GM12875 (cell line): ENCODE measurements at regions not wholly inside any gene's neighbourhood (a gene's known extent, or its start where the extent isn't known, plus 50 kb on each side); places are given as distances from the start of the nearest gene placed in this dataset.

Source experiments
- H3K4me3 ChIP-seq: one replicate; pipeline ENCODE4 v1.5.1; 2011; ENCODE audit warnings: low read depth, low read length, control low read depth
- TF ChIP-seq, protein P1 (sequence below): IDR thresholded peaks from 2 replicates; pipeline ENCODE4 v1.5.1; 2011; ENCODE audit warnings: low read depth, mild to moderate bottlenecking, control low read depth, inconsistent platforms, low read length, moderate library complexity, borderline replicate concordance; ENCODE audit not compliant: insufficient read depth

GRCh38 chr5:116834796-116835515, 260.3 kb upstream of the SEMA6A start:
- TF ChIP-seq, protein P1, sequence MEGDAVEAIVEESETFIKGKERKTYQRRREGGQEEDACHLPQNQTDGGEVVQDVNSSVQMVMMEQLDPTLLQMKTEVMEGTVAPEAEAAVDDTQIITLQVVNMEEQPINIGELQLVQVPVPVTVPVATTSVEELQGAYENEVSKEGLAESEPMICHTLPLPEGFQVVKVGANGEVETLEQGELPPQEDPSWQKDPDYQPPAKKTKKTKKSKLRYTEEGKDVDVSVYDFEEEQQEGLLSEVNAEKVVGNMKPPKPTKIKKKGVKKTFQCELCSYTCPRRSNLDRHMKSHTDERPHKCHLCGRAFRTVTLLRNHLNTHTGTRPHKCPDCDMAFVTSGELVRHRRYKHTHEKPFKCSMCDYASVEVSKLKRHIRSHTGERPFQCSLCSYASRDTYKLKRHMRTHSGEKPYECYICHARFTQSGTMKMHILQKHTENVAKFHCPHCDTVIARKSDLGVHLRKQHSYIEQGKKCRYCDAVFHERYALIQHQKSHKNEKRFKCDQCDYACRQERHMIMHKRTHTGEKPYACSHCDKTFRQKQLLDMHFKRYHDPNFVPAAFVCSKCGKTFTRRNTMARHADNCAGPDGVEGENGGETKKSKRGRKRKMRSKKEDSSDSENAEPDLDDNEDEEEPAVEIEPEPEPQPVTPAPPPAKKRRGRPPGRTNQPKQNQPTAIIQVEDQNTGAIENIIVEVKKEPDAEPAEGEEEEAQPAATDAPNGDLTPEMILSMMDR, result no peak
- H3K4me3 ChIP-seq, result no peak overlapping the region

DNA sequence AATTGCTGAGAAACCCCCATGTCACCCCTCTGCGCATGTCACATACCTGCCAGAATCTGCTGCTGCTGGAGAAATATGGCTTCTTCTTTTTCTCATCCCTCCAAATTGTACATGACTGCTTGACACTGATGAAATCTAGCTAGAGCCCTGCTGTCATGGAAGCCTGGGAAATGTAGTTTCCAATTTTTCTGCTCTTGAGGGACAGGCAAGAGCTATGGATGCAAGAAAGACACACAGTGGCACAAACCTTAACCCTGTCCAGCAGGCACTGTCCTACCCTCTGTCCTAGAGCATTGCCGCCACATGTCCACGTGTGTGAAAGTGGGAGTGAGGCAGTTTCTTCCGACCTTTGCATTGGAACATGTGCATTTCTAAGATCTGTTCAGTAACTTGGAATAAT, 255.5 kb upstream of the SEMA6A start:
- TF ChIP-seq, protein P1, result no peak
- H3K4me3 ChIP-seq, result no peak overlapping the region

GRCh38 chr5:116827078-116827477, 252.5 kb upstream of the SEMA6A start:
- no peak overlapping the region for H3K4me3 ChIP-seq
- TF ChIP-seq, protein P1, result no peak

DNA sequence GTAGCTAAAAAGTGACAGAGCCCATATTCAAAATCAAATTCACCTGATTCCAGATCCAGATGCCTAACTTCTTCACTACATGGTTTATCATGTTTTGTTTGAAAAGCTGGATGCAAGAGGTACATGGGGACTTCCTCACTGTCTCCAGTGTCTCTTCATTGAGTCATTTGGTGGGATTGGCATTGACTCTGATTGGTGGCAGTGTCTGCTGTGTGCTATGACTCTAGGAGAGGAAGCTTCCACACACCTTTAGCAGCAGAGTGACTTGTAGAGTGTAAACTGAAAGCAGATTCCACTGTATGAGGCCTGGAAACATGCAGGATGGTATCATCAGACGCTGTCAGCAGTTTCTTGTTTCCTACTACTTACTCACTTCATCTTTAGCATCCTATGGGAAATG, 250.9 kb upstream of the SEMA6A start:
- TF ChIP-seq, protein P1, result no peak

GRCh38 chr5:116824751-116825438, 250.3 kb upstream of the SEMA6A start:
- TF ChIP-seq, protein P1, result no peak
- no peak overlapping the region for H3K4me3 ChIP-seq

More for the DNA sequence above, 250.9 kb upstream of the SEMA6A start:
- no peak overlapping the region for H3K4me3 ChIP-seq

DNA sequence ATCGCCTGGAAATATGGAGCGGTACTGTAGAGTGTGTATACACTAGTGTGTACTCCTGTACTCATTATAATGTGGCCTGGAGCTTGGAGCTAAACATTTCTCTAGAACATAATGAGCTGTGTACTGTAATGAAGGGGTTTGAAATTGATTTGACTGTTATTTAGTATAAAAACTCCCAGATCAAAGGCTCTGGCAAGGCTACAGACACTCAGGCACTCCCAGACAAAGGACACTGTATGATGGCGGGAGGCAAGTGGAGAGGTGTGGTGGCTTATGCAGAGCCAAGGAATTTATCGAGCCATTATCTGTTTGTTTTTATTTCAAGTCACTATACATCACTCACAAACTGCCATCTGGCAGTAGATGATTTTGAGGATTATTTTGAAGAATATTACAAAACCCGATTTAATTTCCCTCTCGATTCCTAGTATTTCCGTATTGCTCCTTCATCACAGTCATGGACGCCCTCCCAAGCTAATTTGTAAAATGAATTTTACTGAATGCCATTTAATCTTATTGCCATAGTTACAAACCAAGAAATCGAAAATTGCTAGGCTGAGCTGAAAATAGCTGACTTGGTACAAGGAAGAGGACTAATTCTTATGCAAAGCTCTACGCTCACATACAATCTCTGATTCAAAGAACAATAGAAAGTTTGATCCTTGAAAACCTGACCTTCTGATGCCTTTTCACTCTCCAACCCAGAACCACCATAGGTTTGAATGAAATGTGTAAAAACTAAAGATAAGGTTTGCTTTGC, 240.2 kb upstream of the SEMA6A start:
- H3K4me3 ChIP-seq, result no peak overlapping the region

More for the DNA sequence above, 240.2 kb upstream of the SEMA6A start:
- TF ChIP-seq, protein P1, result no peak
